ENCODE measurements at regions not wholly inside any gene's neighbourhood (a gene's known extent, or its start where the extent isn't known, plus 50 kb on each side); places are given as distances from the start of the nearest gene placed in this dataset.

GRCh38 chr21:27741736-27742135, 774.8 kb upstream of the ADAMTS5 start:
- no peak overlapping the region for H3K27ac Mint-ChIP-seq
- no peaks in the 10 kb centered on the region for H3K4me1 Mint-ChIP-seq
- POLR2A ChIA-PET = no interaction called here
- H3K27me3 Mint-ChIP-seq = no peaks in the 10 kb centered on the region
- peaks cover 7% of the 10 kb centered on the region for H3K9me3 Mint-ChIP-seq
- no peak for DNase-seq
- H3K36me3 Mint-ChIP-seq = no peaks in the 10 kb centered on the region
- H3K4me3 Mint-ChIP-seq = no peak overlapping the region
- no peak for ATAC-seq (ENCODE audit: low read depth)

GRCh38 chr21:27740084-27740483, 773.2 kb upstream of the ADAMTS5 start:
- H3K36me3 Mint-ChIP-seq = no peaks in the 10 kb centered on the region

GRCh38 chr21:27739187-27739586, 772.3 kb upstream of the ADAMTS5 start:
- peaks cover 7% of the 10 kb centered on the region for H3K9me3 Mint-ChIP-seq
- H3K36me3 Mint-ChIP-seq = no peaks in the 10 kb centered on the region
- POLR2A ChIA-PET = no interaction called here
- H3K27ac Mint-ChIP-seq = no peak overlapping the region
- DNase-seq = no peak
- no peak for ATAC-seq (ENCODE audit: low read depth)
- no peak overlapping the region for H3K4me3 Mint-ChIP-seq
- H3K27me3 Mint-ChIP-seq = no peaks in the 10 kb centered on the region
- H3K4me1 Mint-ChIP-seq = no peaks in the 10 kb centered on the region

More at GRCh38 chr21:27740084-27740483, 773.2 kb upstream of the ADAMTS5 start:
- POLR2A ChIA-PET = no interaction called here
- H3K27me3 Mint-ChIP-seq = no peaks in the 10 kb centered on the region
- no peak for ATAC-seq (ENCODE audit: low read depth)
- no peak for DNase-seq
- H3K4me3 Mint-ChIP-seq = no peak overlapping the region
- no peak overlapping the region for H3K27ac Mint-ChIP-seq
- H3K9me3 Mint-ChIP-seq = peaks cover 9% of the 10 kb centered on the region
- no peaks in the 10 kb centered on the region for H3K4me1 Mint-ChIP-seq

- H3K9me3 Mint-ChIP-seq = peaks cover 2% of the 10 kb centered on the region
- H3K36me3 Mint-ChIP-seq = no peaks in the 10 kb centered on the region
- no peaks in the 10 kb centered on the region for H3K4me1 Mint-ChIP-seq
- no peak overlapping the region for H3K27ac Mint-ChIP-seq
- DNase-seq (no peak), ATAC-seq (ENCODE audit: low read depth) (no peak)
- H3K27me3 Mint-ChIP-seq = no peaks in the 10 kb centered on the region
- POLR2A ChIA-PET = no interaction called here
- H3K4me3 Mint-ChIP-seq = no peak overlapping the region
Observed at GRCh38 chr21:27735699-27736098, 768.8 kb upstream of the ADAMTS5 start.

GRCh38 chr21:27734146-27734545, 767.3 kb upstream of the ADAMTS5 start:
- ATAC-seq (ENCODE audit: low read depth) (no peak), DNase-seq (no peak)
- no peaks in the 10 kb centered on the region for H3K27me3 Mint-ChIP-seq
- H3K4me1 Mint-ChIP-seq = no peaks in the 10 kb centered on the region
- H3K4me3 Mint-ChIP-seq = no peak overlapping the region
- no peak overlapping the region for H3K27ac Mint-ChIP-seq
- POLR2A ChIA-PET = no interaction called here
- H3K36me3 Mint-ChIP-seq = no peaks in the 10 kb centered on the region
- H3K9me3 Mint-ChIP-seq = peaks cover 2% of the 10 kb centered on the region

GRCh38 chr21:27725916-27726315, 759.0 kb upstream of the ADAMTS5 start:
- Mint-ChIP-seq H3K36me3 (no peaks in the 10 kb centered on the region), H3K4me3 (no peak overlapping the region), H3K4me1 (no peaks in the 10 kb centered on the region), H3K27ac (no peak overlapping the region), H3K27me3 (no peaks in the 10 kb centered on the region), H3K9me3 (peaks cover 11% of the 10 kb centered on the region)
- ATAC-seq (ENCODE audit: low read depth) (no peak), DNase-seq (no peak)
- POLR2A ChIA-PET = no interaction called here

- Mint-ChIP-seq H3K36me3 (no peaks in the 10 kb centered on the region), H3K4me3 (no peak overlapping the region), H3K27me3 (no peaks in the 10 kb centered on the region), H3K4me1 (no peaks in the 10 kb centered on the region), H3K27ac (no peak overlapping the region), H3K9me3 (peaks cover 8% of the 10 kb centered on the region)
- POLR2A ChIA-PET = no interaction called here
- DNase-seq (no peak), ATAC-seq (ENCODE audit: low read depth) (no peak)
Observed at GRCh38 chr21:27722095-27722494, 755.2 kb upstream of the ADAMTS5 start.

- ATAC-seq (ENCODE audit: low read depth) (no peak), DNase-seq (no peak)
- POLR2A ChIA-PET = no interaction called here
- Mint-ChIP-seq H3K27ac (no peak overlapping the region), H3K9me3 (peaks cover 8% of the 10 kb centered on the region), H3K27me3 (no peaks in the 10 kb centered on the region), H3K36me3 (no peaks in the 10 kb centered on the region), H3K4me1 (no peaks in the 10 kb centered on the region), H3K4me3 (no peak overlapping the region)
Observed at GRCh38 chr21:27721675-27722074, 754.8 kb upstream of the ADAMTS5 start.

GRCh38 chr21:27719226-27719625, 752.3 kb upstream of the ADAMTS5 start:
- POLR2A ChIA-PET = no interaction called here
- H3K4me3 Mint-ChIP-seq = no peak overlapping the region
- DNase-seq = no peak
- ATAC-seq (ENCODE audit: low read depth) = no peak
- no peaks in the 10 kb centered on the region for H3K4me1 Mint-ChIP-seq
- no peak overlapping the region for H3K27ac Mint-ChIP-seq
- H3K27me3 Mint-ChIP-seq = no peaks in the 10 kb centered on the region
- H3K36me3 Mint-ChIP-seq = no peaks in the 10 kb centered on the region
- peaks cover 4% of the 10 kb centered on the region for H3K9me3 Mint-ChIP-seq

- Mint-ChIP-seq H3K4me1 (no peaks in the 10 kb centered on the region), H3K4me3 (no peak overlapping the region), H3K27me3 (no peaks in the 10 kb centered on the region), H3K9me3 (no peaks in the 10 kb centered on the region), H3K36me3 (no peaks in the 10 kb centered on the region), H3K27ac (no peak overlapping the region)
- POLR2A ChIA-PET = no interaction called here
- ATAC-seq (ENCODE audit: low read depth) = no peak
- no peak for DNase-seq
Observed at GRCh38 chr21:27715131-27715530, 748.2 kb upstream of the ADAMTS5 start.

GRCh38 chr21:27713154-27714109, 746.5 kb upstream of the ADAMTS5 start:
- H3K27ac Mint-ChIP-seq = no peak overlapping the region
- H3K9me3 Mint-ChIP-seq = peaks cover 1% of the 10 kb centered on the region
- ATAC-seq (ENCODE audit: low read depth) (no peak), DNase-seq (no peak)
- H3K36me3 Mint-ChIP-seq = no peaks in the 10 kb centered on the region
- POLR2A ChIA-PET = no interaction called here
- H3K27me3 Mint-ChIP-seq = no peaks in the 10 kb centered on the region
- H3K4me1 Mint-ChIP-seq = no peaks in the 10 kb centered on the region
- no peak overlapping the region for H3K4me3 Mint-ChIP-seq

- no peak for ATAC-seq (ENCODE audit: low read depth)
Observed at GRCh38 chr21:27704567-27705166, 737.8 kb upstream of the ADAMTS5 start.

GRCh38 chr21:27703791-27704190, 736.9 kb upstream of the ADAMTS5 start:
- ATAC-seq (ENCODE audit: low read depth) = no peak
- DNase-seq = no peak
- Mint-ChIP-seq H3K9me3 (no peaks in the 10 kb centered on the region), H3K36me3 (no peaks in the 10 kb centered on the region), H3K4me1 (no peaks in the 10 kb centered on the region), H3K27me3 (no peaks in the 10 kb centered on the region), H3K4me3 (no peak overlapping the region), H3K27ac (no peak overlapping the region)
- POLR2A ChIA-PET = no interaction called here

More at GRCh38 chr21:27704567-27705166, 737.8 kb upstream of the ADAMTS5 start:
- DNase-seq = no peak
- Mint-ChIP-seq H3K36me3 (no peaks in the 10 kb centered on the region), H3K9me3 (no peaks in the 10 kb centered on the region), H3K27me3 (no peaks in the 10 kb centered on the region), H3K4me3 (no peak overlapping the region), H3K4me1 (no peaks in the 10 kb centered on the region), H3K27ac (no peak overlapping the region)
- POLR2A ChIA-PET = no interaction called here

- no peaks in the 10 kb centered on the region for H3K9me3 Mint-ChIP-seq
- no peak overlapping the region for H3K4me3 Mint-ChIP-seq
- no peak overlapping the region for H3K27ac Mint-ChIP-seq
- ATAC-seq (ENCODE audit: low read depth) (peak; percentile 33), DNase-seq (peak; percentile 52)
- POLR2A ChIA-PET = no interaction called here
- no peaks in the 10 kb centered on the region for H3K27me3 Mint-ChIP-seq
- H3K36me3 Mint-ChIP-seq = no peaks in the 10 kb centered on the region
- no peaks in the 10 kb centered on the region for H3K4me1 Mint-ChIP-seq
Observed at GRCh38 chr21:27700974-27701614, 734.2 kb upstream of the ADAMTS5 start.
